Nephron (organoid): ENCODE measurements at regions not wholly inside any gene's neighbourhood (a gene's known extent, or its start where the extent isn't known, plus 50 kb on each side); places are given as distances from the start of the nearest gene placed in this dataset.

Experiments used
- H3K27ac Mint-ChIP-seq, 3 experiments: 2 replicates each; pipeline ENCODE4 v1.8.0; 2020; ENCODE audit warnings: mixed read lengths in 3 of 3, mild to moderate bottlenecking in 2 of 3, moderate library complexity in 1 of 3
- H3K27me3 Mint-ChIP-seq: 2 replicates; pipeline ENCODE4 v1.8.0; 2021; ENCODE audit warnings: low read depth, mild to moderate bottlenecking, moderate library complexity, mixed read lengths
- H3K36me3 Mint-ChIP-seq: 2 replicates; pipeline ENCODE4 v1.8.0; 2020; ENCODE audit warnings: low read depth, mixed read lengths
- H3K4me1 Mint-ChIP-seq: 2 replicates; pipeline ENCODE4 v1.8.0; 2020; ENCODE audit warnings: mixed read lengths
- H3K4me3 Mint-ChIP-seq, 3 experiments: 2 replicates each; pipeline ENCODE4 v1.8.0; 2020; ENCODE audit warnings: mild to moderate bottlenecking in 3 of 3, mixed read lengths in 3 of 3, moderate library complexity in 2 of 3
- H3K9me3 Mint-ChIP-seq: 2 replicates; pipeline ENCODE4 v1.8.0; 2020; ENCODE audit warnings: mixed read lengths
- TF ChIP-seq, protein P1 (sequence below), 3 experiments: fragments of 200-600 bp; sonication (generic); IDR thresholded peaks; one replicate each; pipeline ENCODE4 v1.5.0; 2021; ENCODE audit warnings: antibody characterized with exemption in 3 of 3; ENCODE audit not compliant: unreplicated experiment in 3 of 3

DNA sequence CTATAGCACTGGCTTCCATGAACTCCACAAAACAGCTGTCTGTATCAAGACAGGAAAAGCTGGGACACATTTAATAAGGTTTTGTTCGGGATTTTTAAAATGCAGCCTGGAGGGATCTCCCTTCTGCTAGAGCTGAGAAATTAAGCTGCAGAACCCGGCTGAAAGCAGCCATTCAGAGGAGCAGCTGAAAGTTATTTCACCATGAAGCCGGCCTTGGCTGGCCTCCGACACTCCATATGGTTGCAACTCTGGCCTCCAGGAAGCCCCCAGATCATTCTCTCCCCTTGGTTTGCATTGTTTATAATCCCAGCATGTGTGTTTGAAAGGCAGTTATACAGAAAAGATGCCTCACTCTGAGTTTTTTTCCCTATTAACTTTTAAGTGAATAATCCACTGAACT is 239.4 kb downstream of the SPATA18 start:
- no peaks in the 10 kb centered on the region for H3K36me3 Mint-ChIP-seq

DNA sequence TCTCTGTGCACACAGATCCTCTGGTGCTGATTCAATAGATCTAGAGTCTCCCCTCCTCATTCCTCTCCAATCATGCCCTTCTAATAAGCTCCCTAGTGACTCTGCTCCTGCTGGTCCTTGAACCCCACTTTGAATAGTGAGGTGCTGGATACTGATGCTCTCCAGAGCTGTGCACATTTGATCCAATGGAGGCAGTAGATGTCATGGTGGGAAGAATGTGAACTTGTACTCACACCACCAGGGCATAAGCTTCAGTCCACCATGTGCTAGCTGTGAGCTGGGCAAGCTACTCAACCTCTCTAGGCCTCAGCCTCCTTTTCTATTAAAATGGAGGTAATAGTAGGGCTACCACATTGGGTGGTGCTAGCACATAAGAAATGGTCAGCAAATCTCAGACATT is 241.1 kb downstream of the SPATA18 start:
- Mint-ChIP-seq H3K4me1 (peaks cover 32% of the 10 kb centered on the region), H3K27ac (peak overlapping the region in 1 of 3 experiments; percentile 48), H3K9me3 (no peaks in the 10 kb centered on the region), H3K4me3 (no peak overlapping the region), H3K36me3 (no peaks in the 10 kb centered on the region), H3K27me3 (no peaks in the 10 kb centered on the region)
- TF ChIP-seq, protein P1, sequence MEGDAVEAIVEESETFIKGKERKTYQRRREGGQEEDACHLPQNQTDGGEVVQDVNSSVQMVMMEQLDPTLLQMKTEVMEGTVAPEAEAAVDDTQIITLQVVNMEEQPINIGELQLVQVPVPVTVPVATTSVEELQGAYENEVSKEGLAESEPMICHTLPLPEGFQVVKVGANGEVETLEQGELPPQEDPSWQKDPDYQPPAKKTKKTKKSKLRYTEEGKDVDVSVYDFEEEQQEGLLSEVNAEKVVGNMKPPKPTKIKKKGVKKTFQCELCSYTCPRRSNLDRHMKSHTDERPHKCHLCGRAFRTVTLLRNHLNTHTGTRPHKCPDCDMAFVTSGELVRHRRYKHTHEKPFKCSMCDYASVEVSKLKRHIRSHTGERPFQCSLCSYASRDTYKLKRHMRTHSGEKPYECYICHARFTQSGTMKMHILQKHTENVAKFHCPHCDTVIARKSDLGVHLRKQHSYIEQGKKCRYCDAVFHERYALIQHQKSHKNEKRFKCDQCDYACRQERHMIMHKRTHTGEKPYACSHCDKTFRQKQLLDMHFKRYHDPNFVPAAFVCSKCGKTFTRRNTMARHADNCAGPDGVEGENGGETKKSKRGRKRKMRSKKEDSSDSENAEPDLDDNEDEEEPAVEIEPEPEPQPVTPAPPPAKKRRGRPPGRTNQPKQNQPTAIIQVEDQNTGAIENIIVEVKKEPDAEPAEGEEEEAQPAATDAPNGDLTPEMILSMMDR (IDR thresholded peaks at IDR 0.05; ENCODE audit: unreplicated experiment in 3 of 3) = no peak

More for the DNA sequence above, 239.4 kb downstream of the SPATA18 start:
- H3K27me3 Mint-ChIP-seq = no peaks in the 10 kb centered on the region
- TF ChIP-seq, protein P1 (IDR thresholded peaks at IDR 0.05; ENCODE audit: unreplicated experiment in 3 of 3) = no peak
- no peak overlapping the region for H3K4me3 Mint-ChIP-seq
- peak overlapping the region; percentile 60 to 84 (median 69) for H3K27ac Mint-ChIP-seq
- no peaks in the 10 kb centered on the region for H3K9me3 Mint-ChIP-seq
- peaks cover 32% of the 10 kb centered on the region for H3K4me1 Mint-ChIP-seq

GRCh38 chr4:52296341-52296740 is 245.2 kb downstream of the SPATA18 start:
- no peaks in the 10 kb centered on the region for H3K9me3 Mint-ChIP-seq
- H3K27me3 Mint-ChIP-seq = no peaks in the 10 kb centered on the region
- TF ChIP-seq, protein P1 (IDR thresholded peaks at IDR 0.05; ENCODE audit: unreplicated experiment in 3 of 3) = no peak
- no peaks in the 10 kb centered on the region for H3K36me3 Mint-ChIP-seq
- H3K27ac Mint-ChIP-seq = no peak overlapping the region
- no peak overlapping the region for H3K4me3 Mint-ChIP-seq
- H3K4me1 Mint-ChIP-seq = peaks cover 2% of the 10 kb centered on the region

DNA sequence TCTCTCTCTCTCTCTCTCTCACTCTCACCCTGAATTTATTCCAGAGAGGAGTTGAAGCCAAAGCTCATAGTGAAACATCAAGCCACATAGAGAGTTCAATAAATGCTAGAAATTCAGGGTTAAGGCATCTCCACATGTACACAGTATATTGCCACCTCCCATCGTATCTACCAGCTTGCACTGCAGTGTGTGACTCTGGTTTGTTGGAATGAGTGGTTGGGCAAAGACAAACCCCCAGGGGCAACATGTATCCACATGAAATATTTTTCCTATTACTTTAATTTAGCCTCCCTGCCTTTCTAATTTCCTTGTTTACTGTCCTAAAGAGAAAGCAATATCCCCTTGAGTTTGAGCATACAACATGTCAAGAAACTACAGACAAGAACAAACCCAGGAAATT is 247.3 kb downstream of the SPATA18 start:
- Mint-ChIP-seq H3K36me3 (no peaks in the 10 kb centered on the region), H3K4me3 (no peak overlapping the region), H3K27ac (no peak overlapping the region)

GRCh38 chr4:52299120-52299519 is 248.0 kb downstream of the SPATA18 start:
- no peaks in the 10 kb centered on the region for H3K27me3 Mint-ChIP-seq
- no peak overlapping the region for H3K27ac Mint-ChIP-seq
- H3K4me1 Mint-ChIP-seq = no peaks in the 10 kb centered on the region
- H3K4me3 Mint-ChIP-seq = no peak overlapping the region
- TF ChIP-seq, protein P1 (IDR thresholded peaks at IDR 0.05; ENCODE audit: unreplicated experiment in 3 of 3) = no peak
- H3K9me3 Mint-ChIP-seq = no peaks in the 10 kb centered on the region
- no peaks in the 10 kb centered on the region for H3K36me3 Mint-ChIP-seq

More for the DNA sequence above, 247.3 kb downstream of the SPATA18 start:
- Mint-ChIP-seq H3K9me3 (no peaks in the 10 kb centered on the region), H3K4me1 (no peaks in the 10 kb centered on the region), H3K27me3 (no peaks in the 10 kb centered on the region)
- TF ChIP-seq, protein P1 (IDR thresholded peaks at IDR 0.05; ENCODE audit: unreplicated experiment in 3 of 3) = no peak

DNA sequence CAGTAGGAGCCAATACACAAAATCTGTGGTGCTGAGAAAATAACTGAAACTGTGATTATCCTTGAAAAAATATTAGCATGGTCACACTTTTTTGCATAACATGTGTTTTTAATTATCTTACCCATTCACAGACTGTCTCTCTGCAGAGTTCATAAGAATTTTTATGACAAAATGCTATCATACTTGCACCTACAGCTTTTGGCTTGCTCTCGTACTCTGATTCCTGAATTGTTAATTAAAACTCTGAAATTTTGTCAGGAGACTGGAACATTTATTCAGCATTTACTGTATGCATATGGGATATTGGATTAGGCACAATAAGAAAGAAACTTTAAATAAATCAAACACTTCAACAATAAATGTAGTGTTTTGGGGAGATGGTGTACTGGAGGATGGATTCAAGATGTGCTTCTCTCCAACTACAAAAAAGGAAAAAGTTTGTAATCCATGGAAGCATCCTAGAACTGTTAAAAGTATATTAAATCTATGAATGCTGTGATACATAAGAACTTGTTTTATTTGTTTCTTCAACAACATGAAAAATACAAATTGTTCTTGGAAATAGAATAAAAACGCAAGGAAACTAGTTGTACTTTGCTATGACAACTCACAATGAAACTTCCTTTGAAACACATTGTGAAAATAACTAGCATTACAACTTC is 260.5 kb downstream of the SPATA18 start:
- H3K27me3 Mint-ChIP-seq = no peaks in the 10 kb centered on the region
- peaks cover 9% of the 10 kb centered on the region for H3K9me3 Mint-ChIP-seq
- H3K4me3 Mint-ChIP-seq = no peak overlapping the region
- no peaks in the 10 kb centered on the region for H3K4me1 Mint-ChIP-seq
- H3K27ac Mint-ChIP-seq = peak overlapping the region in 2 of 3 experiments; percentile 65 to 66
- H3K36me3 Mint-ChIP-seq = no peaks in the 10 kb centered on the region
- TF ChIP-seq, protein P1 (IDR thresholded peaks at IDR 0.05; ENCODE audit: unreplicated experiment in 3 of 3) = no peak
